Immature natural killer cell (primary cell): ENCODE measurements at regions not wholly inside any gene's neighbourhood (a gene's known extent, or its start where the extent isn't known, plus 50 kb on each side); places are given as distances from the start of the nearest gene placed in this dataset.

Experiments used
- DNase-seq, 3 donors: peaks; one replicate each; pipeline ENCODE4 v3.0.0; 2022; ENCODE audit warnings: mixed read lengths in 1 of 3
- H3K27ac Mint-ChIP-seq, 6 donors: one replicate each; pipeline ENCODE4 v1.8.0; 2020; ENCODE audit warnings: mixed read lengths in 6 of 6, mild to moderate bottlenecking in 5 of 6, inconsistent platforms in 4 of 6, moderate library complexity in 3 of 6
- H3K27me3 Mint-ChIP-seq, 3 donors: one replicate each; pipeline ENCODE4 v1.8.0; 2020 to 2021; ENCODE audit warnings: low read depth in 3 of 3, mild to moderate bottlenecking in 3 of 3, mixed read lengths in 3 of 3, moderate library complexity in 3 of 3, inconsistent platforms in 1 of 3
- H3K36me3 Mint-ChIP-seq, 3 donors: one replicate each; pipeline ENCODE4 v1.8.0; 2020; ENCODE audit warnings: mixed read lengths in 3 of 3, inconsistent platforms in 2 of 3, mild to moderate bottlenecking in 2 of 3
- H3K4me1 Mint-ChIP-seq, 2 donors: one replicate each; pipeline ENCODE4 v1.8.0; 2020; ENCODE audit warnings: inconsistent platforms in 2 of 2, mild to moderate bottlenecking in 2 of 2, mixed read lengths in 2 of 2, moderate library complexity in 1 of 2
- H3K4me3 Mint-ChIP-seq, 5 donors: one replicate each; pipeline ENCODE4 v1.8.0; 2020; ENCODE audit warnings: mild to moderate bottlenecking in 5 of 5, mixed read lengths in 5 of 5, inconsistent platforms in 3 of 5, moderate library complexity in 3 of 5
- H3K9me3 Mint-ChIP-seq, 6 donors: one replicate each; pipeline ENCODE4 v1.8.0; 2020; ENCODE audit warnings: mild to moderate bottlenecking in 6 of 6, mixed read lengths in 6 of 6, inconsistent platforms in 4 of 6, moderate library complexity in 3 of 6

- Mint-ChIP-seq H3K27me3 (peaks cover 0 to 5% (median 0%) of the 10 kb centered on the region in 3 donors), H3K27ac (no peak overlapping the region), H3K36me3 (peaks cover 0 to 5% (median 0%) of the 10 kb centered on the region in 3 donors), H3K4me3 (no peak overlapping the region), H3K9me3 (peaks cover 0 to 24% (median 4%) of the 10 kb centered on the region in 6 donors), H3K4me1 (no peaks in the 10 kb centered on the region)
- DNase-seq = no peak
Measured at GRCh38 chr18:53941601-53942338, 282.7 kb downstream of the MBD2 start.

GRCh38 chr18:53937037-53937436 is 287.4 kb downstream of the MBD2 start:
- H3K27me3 Mint-ChIP-seq = peaks cover 0 to 2% (median 0%) of the 10 kb centered on the region in 3 donors
- no peaks in the 10 kb centered on the region for H3K4me1 Mint-ChIP-seq
- H3K4me3 Mint-ChIP-seq = no peak overlapping the region
- H3K9me3 Mint-ChIP-seq = peaks cover 0 to 18% (median 1%) of the 10 kb centered on the region in 6 donors
- no peak overlapping the region for H3K27ac Mint-ChIP-seq
- peaks cover 0 to 5% (median 0%) of the 10 kb centered on the region in 3 donors for H3K36me3 Mint-ChIP-seq
- no peak for DNase-seq

- H3K36me3 Mint-ChIP-seq = peaks cover 0 to under 1% (median 0%) of the 10 kb centered on the region in 3 donors
- no peak overlapping the region for H3K27ac Mint-ChIP-seq
- peaks cover 0 to 2% (median 0%) of the 10 kb centered on the region in 3 donors for H3K27me3 Mint-ChIP-seq
- H3K4me1 Mint-ChIP-seq = no peaks in the 10 kb centered on the region
- DNase-seq = no peak
- no peak overlapping the region for H3K4me3 Mint-ChIP-seq
- peaks cover 0 to 21% (median 1%) of the 10 kb centered on the region in 6 donors for H3K9me3 Mint-ChIP-seq
Measured at GRCh38 chr18:53935803-53936202, 288.7 kb downstream of the MBD2 start.

GRCh38 chr18:53935399-53935798 is 289.1 kb downstream of the MBD2 start:
- H3K27me3 Mint-ChIP-seq = peaks cover 0 to 2% (median 0%) of the 10 kb centered on the region in 3 donors
- H3K36me3 Mint-ChIP-seq = no peaks in the 10 kb centered on the region
- peaks cover 0 to 25% (median 1%) of the 10 kb centered on the region in 6 donors for H3K9me3 Mint-ChIP-seq
- no peak overlapping the region for H3K4me3 Mint-ChIP-seq
- no peak overlapping the region for H3K27ac Mint-ChIP-seq
- H3K4me1 Mint-ChIP-seq = no peaks in the 10 kb centered on the region
- no peak for DNase-seq

GRCh38 chr18:53920312-53921075 is 304.0 kb downstream of the MBD2 start:
- Mint-ChIP-seq H3K4me1 (no peaks in the 10 kb centered on the region), H3K9me3 (peaks cover 0 to 37% (median 9%) of the 10 kb centered on the region in 6 donors), H3K36me3 (no peaks in the 10 kb centered on the region), H3K27ac (no peak overlapping the region), H3K4me3 (no peak overlapping the region), H3K27me3 (peaks cover 0 to 5% (median 0%) of the 10 kb centered on the region in 3 donors)
- DNase-seq = no peak

- Mint-ChIP-seq H3K36me3 (no peaks in the 10 kb centered on the region), H3K27me3 (peaks cover 0 to 3% (median 0%) of the 10 kb centered on the region in 3 donors), H3K9me3 (peaks cover 0 to 44% (median 6%) of the 10 kb centered on the region in 6 donors), H3K4me3 (no peak overlapping the region), H3K4me1 (no peaks in the 10 kb centered on the region), H3K27ac (no peak overlapping the region)
- no peak for DNase-seq
Measured at GRCh38 chr18:53918091-53918490, 306.4 kb downstream of the MBD2 start.

- Mint-ChIP-seq H3K9me3 (peaks cover 0 to 16% (median 2%) of the 10 kb centered on the region in 6 donors), H3K4me1 (no peaks in the 10 kb centered on the region), H3K36me3 (no peaks in the 10 kb centered on the region), H3K4me3 (no peak overlapping the region), H3K27me3 (no peaks in the 10 kb centered on the region), H3K27ac (no peak overlapping the region)
- no peak for DNase-seq
Measured at GRCh38 chr18:53911200-53911599, 313.3 kb downstream of the MBD2 start.

GRCh38 chr18:53909668-53910067 is 314.8 kb downstream of the MBD2 start:
- no peak for DNase-seq
- H3K27ac Mint-ChIP-seq = no peak overlapping the region
- H3K36me3 Mint-ChIP-seq = no peaks in the 10 kb centered on the region
- peaks cover 0 to 15% (median 3%) of the 10 kb centered on the region in 6 donors for H3K9me3 Mint-ChIP-seq
- no peak overlapping the region for H3K4me3 Mint-ChIP-seq
- no peaks in the 10 kb centered on the region for H3K4me1 Mint-ChIP-seq
- H3K27me3 Mint-ChIP-seq = no peaks in the 10 kb centered on the region

GRCh38 chr18:53907921-53908320 is 316.5 kb downstream of the MBD2 start:
- no peak for DNase-seq
- Mint-ChIP-seq H3K27me3 (no peaks in the 10 kb centered on the region), H3K4me1 (no peaks in the 10 kb centered on the region), H3K27ac (no peak overlapping the region), H3K4me3 (no peak overlapping the region), H3K36me3 (no peaks in the 10 kb centered on the region), H3K9me3 (peaks cover 1 to 11% (median 5%) of the 10 kb centered on the region in 6 donors)

GRCh38 chr18:53906681-53907080 is 317.8 kb downstream of the MBD2 start:
- H3K4me3 Mint-ChIP-seq = no peak overlapping the region
- peaks cover 1 to 11% (median 5%) of the 10 kb centered on the region in 6 donors for H3K9me3 Mint-ChIP-seq
- no peaks in the 10 kb centered on the region for H3K36me3 Mint-ChIP-seq
- no peaks in the 10 kb centered on the region for H3K4me1 Mint-ChIP-seq
- H3K27me3 Mint-ChIP-seq = no peaks in the 10 kb centered on the region
- no peak overlapping the region for H3K27ac Mint-ChIP-seq
- DNase-seq = no peak

- peaks cover 0 to 9% (median 5%) of the 10 kb centered on the region in 6 donors for H3K9me3 Mint-ChIP-seq
- H3K27ac Mint-ChIP-seq = no peak overlapping the region
- H3K4me1 Mint-ChIP-seq = no peaks in the 10 kb centered on the region
Measured at GRCh38 chr18:53894675-53895442, 329.6 kb downstream of the MBD2 start.

GRCh38 chr18:53887447-53887846 is 337.0 kb downstream of the MBD2 start:
- DNase-seq = no peak
- Mint-ChIP-seq H3K4me1 (no peaks in the 10 kb centered on the region), H3K36me3 (peaks cover 0 to 4% (median 0%) of the 10 kb centered on the region in 3 donors), H3K27ac (no peak overlapping the region), H3K27me3 (no peaks in the 10 kb centered on the region), H3K9me3 (peaks cover 0 to 17% (median 13%) of the 10 kb centered on the region in 6 donors), H3K4me3 (no peak overlapping the region)

More at GRCh38 chr18:53894675-53895442, 329.6 kb downstream of the MBD2 start:
- peaks cover 0 to 4% (median 0%) of the 10 kb centered on the region in 3 donors for H3K36me3 Mint-ChIP-seq
- no peak overlapping the region for H3K4me3 Mint-ChIP-seq
- DNase-seq = no peak
- peaks cover 0 to 2% (median 0%) of the 10 kb centered on the region in 3 donors for H3K27me3 Mint-ChIP-seq

- H3K27ac Mint-ChIP-seq = no peak overlapping the region
- H3K27me3 Mint-ChIP-seq = no peaks in the 10 kb centered on the region
- H3K4me3 Mint-ChIP-seq = no peak overlapping the region
- peaks cover 3 to 22% (median 16%) of the 10 kb centered on the region in 6 donors for H3K9me3 Mint-ChIP-seq
- H3K4me1 Mint-ChIP-seq = no peaks in the 10 kb centered on the region
- H3K36me3 Mint-ChIP-seq = peaks cover 0 to 4% (median 0%) of the 10 kb centered on the region in 3 donors
- no peak for DNase-seq
Measured at GRCh38 chr18:53886058-53886457, 338.4 kb downstream of the MBD2 start.
